GM12891 (cell line): ENCODE measurements at regions not wholly inside any gene's neighbourhood (a gene's known extent, or its start where the extent isn't known, plus 50 kb on each side); places are given as distances from the start of the nearest gene placed in this dataset.

Source experiments
- DNase-seq: peaks from one replicate; pipeline ENCODE4 v3.0.0; 2011; ENCODE audit warnings: low spot score; ENCODE audit not compliant: insufficient read length
- FAIRE-seq: peaks from 2 replicates; lab custom pipeline; 2011; peaks lifted over from hg19 to GRCh38; lab: Jason Lieb, UNC
- PAX5 ChIP-seq: IDR thresholded peaks from 2 replicates; pipeline ENCODE4 v1.6.1; 2011; ENCODE audit warnings: low read length, moderate library complexity, mild to moderate bottlenecking; ENCODE audit not compliant: insufficient read depth, severe bottlenecking
- POLR2A ChIP-seq: IDR thresholded peaks from 2 replicates; pipeline ENCODE4 v1.6.1; 2011; ENCODE audit warnings: low read depth, low read length, control low read depth
- POLR2AphosphoS5 ChIP-seq: IDR thresholded peaks from 2 replicates; pipeline ENCODE4 v1.6.1; 2011; ENCODE audit warnings: low read depth, low read length, control low read depth
- POU2F2 ChIP-seq: IDR thresholded peaks from 2 replicates; pipeline ENCODE4 v1.6.1; 2011; ENCODE audit warnings: low read depth, mild to moderate bottlenecking, control low read depth, low read length, moderate library complexity
- SPI1 ChIP-seq: IDR thresholded peaks from 2 replicates; pipeline ENCODE4 v1.6.1; 2011; ENCODE audit warnings: low read depth, low read length, control low read depth
- TAF1 ChIP-seq: IDR thresholded peaks from 2 replicates; pipeline ENCODE4 v1.6.1; 2011; ENCODE audit warnings: low read depth, low read length, control low read depth

DNA sequence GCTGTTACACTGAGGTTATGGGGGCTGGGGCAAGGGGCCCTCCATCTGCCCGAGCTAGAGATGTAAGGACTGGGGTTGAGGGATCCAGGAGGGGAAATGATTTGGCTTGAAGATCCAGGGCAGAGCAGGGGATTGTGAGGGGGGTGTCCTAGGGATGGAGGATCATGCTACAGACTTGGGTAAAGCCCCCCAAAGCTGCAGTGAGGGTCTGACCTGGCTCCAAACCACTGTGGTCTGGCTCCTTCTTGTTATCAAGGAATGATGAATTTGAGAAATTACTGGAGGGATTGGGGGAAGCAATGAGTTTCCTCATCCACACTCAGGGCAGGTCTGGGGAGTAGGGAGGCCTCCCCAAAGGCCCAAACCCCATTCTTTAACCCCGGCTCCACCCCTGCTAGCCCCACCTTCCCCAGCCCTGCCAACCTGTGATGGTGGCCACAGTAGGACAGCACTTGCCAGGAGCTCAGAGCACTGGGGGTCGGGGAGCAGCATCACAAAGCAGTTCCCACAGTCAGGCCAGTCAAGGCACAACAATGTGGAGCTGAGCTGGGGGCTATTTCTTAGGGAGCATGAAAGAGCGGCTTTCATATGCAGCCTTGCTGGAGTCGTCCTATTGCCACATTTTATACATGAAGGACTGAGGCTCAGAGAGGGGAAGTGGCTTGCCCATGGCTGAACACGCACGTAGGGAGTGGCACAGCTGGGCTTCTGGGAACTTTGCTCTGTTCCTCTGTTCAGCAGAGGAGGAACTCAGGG is 165.5 kb downstream of the EFNB1 start:
- FAIRE-seq = no peak
- TF ChIP-seq POU2F2 = no peak
- no peak for TF ChIP-seq TAF1
- TF ChIP-seq POLR2AphosphoS5 = no peak
- no peak for TF ChIP-seq POLR2A
- no peak for TF ChIP-seq PAX5
- no peak for TF ChIP-seq SPI1
- no peak for DNase-seq

GRCh38 chrX:68992821-68993397 is 164.1 kb downstream of the EFNB1 start:
- DNase-seq (no peak), FAIRE-seq (no peak)
- TF ChIP-seq PAX5 = no peak
- no peak for TF ChIP-seq SPI1
- TF ChIP-seq POLR2A = no peak
- TF ChIP-seq POLR2AphosphoS5 = no peak
- no peak for TF ChIP-seq TAF1
- TF ChIP-seq POU2F2 = no peak

- FAIRE-seq (no peak), DNase-seq (no peak)
- TF ChIP-seq POLR2A (no peak), PAX5 (no peak), SPI1 (no peak), POLR2AphosphoS5 (no peak), TAF1 (no peak), POU2F2 (no peak)
Observed at GRCh38 chrX:68991691-68992345, 163.0 kb downstream of the EFNB1 start.

GRCh38 chrX:68990948-68991347 is 162.1 kb downstream of the EFNB1 start:
- TF ChIP-seq POU2F2 = no peak
- no peak for TF ChIP-seq POLR2AphosphoS5
- no peak for FAIRE-seq
- DNase-seq = no peak

DNA sequence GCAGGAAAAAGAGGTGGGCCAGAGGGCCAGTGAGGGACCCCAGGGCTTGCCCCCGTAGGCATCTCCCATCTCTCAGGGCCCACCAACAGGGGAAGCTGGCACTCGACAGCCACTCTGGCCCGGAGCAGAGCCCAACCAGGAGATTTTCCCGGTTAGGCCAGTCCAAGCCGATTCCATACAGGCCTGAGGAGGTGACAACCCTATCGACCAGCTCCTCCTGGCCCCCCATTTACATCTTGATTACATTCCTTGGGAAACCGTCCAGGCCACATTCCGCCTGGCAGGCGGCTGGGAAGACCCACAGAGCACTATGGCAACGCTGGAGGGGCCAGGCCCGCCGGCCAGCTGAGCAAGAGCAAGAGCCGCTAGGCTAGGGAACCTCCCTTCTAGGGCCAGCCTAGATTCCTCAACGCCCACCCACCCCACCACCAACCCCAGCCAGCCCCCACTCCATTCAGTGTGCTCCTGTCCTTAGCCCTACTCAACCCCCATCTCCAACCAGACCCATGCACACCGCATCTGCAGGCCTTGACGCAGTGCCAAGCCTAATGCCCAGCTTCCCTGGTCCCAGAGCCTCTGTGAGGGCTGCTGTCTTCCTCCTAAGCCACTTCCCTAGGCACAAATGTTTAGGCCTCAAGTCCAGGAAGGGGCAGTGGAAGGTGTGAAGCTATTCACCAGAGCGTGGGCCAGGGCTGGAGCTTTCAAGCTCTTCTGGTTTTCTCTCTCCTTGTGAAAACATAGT is 161.2 kb downstream of the EFNB1 start:
- TF ChIP-seq POLR2A (no peak), SPI1 (no peak), PAX5 (no peak), TAF1 (no peak), POU2F2 (no peak), POLR2AphosphoS5 (no peak)
- FAIRE-seq (no peak), DNase-seq (no peak)

DNA sequence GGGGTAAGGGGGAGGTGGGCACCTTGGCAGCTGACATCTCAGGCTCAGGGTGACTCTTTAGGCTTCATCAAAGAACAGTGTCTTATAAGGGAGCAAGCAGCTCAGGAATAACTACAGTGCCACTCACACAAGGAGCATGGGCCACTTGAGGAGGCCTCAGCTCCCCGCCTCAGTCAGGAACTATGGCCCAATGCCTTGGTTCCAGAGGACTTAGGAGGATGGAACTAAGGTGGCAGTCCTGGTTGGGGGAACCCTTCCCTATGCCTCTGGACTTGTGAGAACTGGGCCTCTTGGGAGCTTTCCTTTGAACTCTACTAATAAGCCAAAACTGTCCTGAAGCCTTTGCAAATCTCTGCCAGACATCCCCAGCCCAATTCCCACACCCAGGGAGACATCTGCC is 160.6 kb downstream of the EFNB1 start:
- TF ChIP-seq SPI1 (no peak), POU2F2 (no peak), TAF1 (no peak), POLR2AphosphoS5 (no peak), PAX5 (no peak), POLR2A (no peak)
- FAIRE-seq (no peak), DNase-seq (no peak)

GRCh38 chrX:68988865-68989264 is 160.0 kb downstream of the EFNB1 start:
- FAIRE-seq (no peak), DNase-seq (no peak)
- TF ChIP-seq TAF1 (no peak), POLR2AphosphoS5 (no peak), PAX5 (no peak), POU2F2 (no peak), SPI1 (no peak), POLR2A (no peak)

- no peak for TF ChIP-seq POU2F2
- no peak for TF ChIP-seq PAX5
- no peak for TF ChIP-seq POLR2AphosphoS5
- TF ChIP-seq SPI1 = no peak
- TF ChIP-seq TAF1 = no peak
- TF ChIP-seq POLR2A = no peak
- no peak for FAIRE-seq
- no peak for DNase-seq
Observed at GRCh38 chrX:68985135-68985755, 156.4 kb downstream of the EFNB1 start.
